Activated CD4-positive, alpha-beta T cell treated with anti-CD3 and anti-CD28 coated beads for 24 hours (primary cell): ENCODE measurements at regions not wholly inside any gene's neighbourhood (a gene's known extent, or its start where the extent isn't known, plus 50 kb on each side); places are given as distances from the start of the nearest gene placed in this dataset.
"Not testable (repeated sequence)": the region's sequence is repeated elsewhere in the genome, so short reads cannot be mapped to it uniquely, and the experiment has no call there.

Experiments
- DNase-seq, 2 donors: peaks; one replicate each; pipeline ENCODE4 v3.0.0-alpha.2; 2020; ENCODE audit warnings: low read depth in 2 of 2

GRCh38 chr1:196366-196765, 255.1 kb downstream of the OR4F29 start:
- DNase-seq, result not testable (repeated sequence)

GRCh38 chr1:191296-192049, 260.0 kb downstream of the OR4F29 start:
- not testable (repeated sequence) for DNase-seq

GRCh38 chr1:190678-191077, 260.8 kb downstream of the OR4F29 start:
- not testable (repeated sequence) for DNase-seq

- not testable (repeated sequence) for DNase-seq
Observed at GRCh38 chr1:189915-190314, 261.6 kb downstream of the OR4F29 start.

- DNase-seq, result not testable (repeated sequence)
Observed at GRCh38 chr1:189270-189669, 262.2 kb downstream of the OR4F29 start.

GRCh38 chr1:187298-187697, 264.2 kb downstream of the OR4F29 start:
- not testable (repeated sequence) for DNase-seq

GRCh38 chr1:186691-187131, 264.8 kb downstream of the OR4F29 start:
- DNase-seq, result not testable (repeated sequence)

- DNase-seq, result not testable (repeated sequence)
Observed at GRCh38 chr1:186223-186622, 265.3 kb downstream of the OR4F29 start.

GRCh38 chr1:185526-185925, 266.0 kb downstream of the OR4F29 start:
- DNase-seq, result not testable (repeated sequence)

GRCh38 chr1:184336-184686, 267.2 kb downstream of the OR4F29 start:
- DNase-seq, result not testable (repeated sequence)

- DNase-seq, result not testable (repeated sequence)
Observed at GRCh38 chr1:183620-184335, 267.7 kb downstream of the OR4F29 start.

GRCh38 chr1:183081-183480, 268.4 kb downstream of the OR4F29 start:
- DNase-seq, result not testable (repeated sequence)

- not testable (repeated sequence) for DNase-seq
Observed at GRCh38 chr1:182631-183030, 268.8 kb downstream of the OR4F29 start.

GRCh38 chr1:181247-182216, 269.9 kb downstream of the OR4F29 start:
- DNase-seq, result peak in 1 of 2 donors; percentile 11

- DNase-seq, result peak in 1 of 2 donors; percentile 12
Observed at GRCh38 chr1:180749-181205, 270.7 kb downstream of the OR4F29 start.

- not testable (repeated sequence) for DNase-seq
Observed at GRCh38 chr1:138842-139241, 312.6 kb downstream of the OR4F29 start.

- not testable (repeated sequence) for DNase-seq
Observed at GRCh38 chr1:137664-138063, 313.8 kb downstream of the OR4F29 start.

- DNase-seq, result not testable (repeated sequence)
Observed at GRCh38 chr1:136344-136932, 315.0 kb downstream of the OR4F29 start.

GRCh38 chr1:134936-135335, 316.5 kb downstream of the OR4F29 start:
- not testable (repeated sequence) for DNase-seq

- DNase-seq, result not testable (repeated sequence)
Observed at GRCh38 chr1:118440-118839, 333.0 kb downstream of the OR4F29 start.

- not testable (repeated sequence) for DNase-seq
Observed at GRCh38 chr1:115534-115933, 335.9 kb downstream of the OR4F29 start.
